ENCODE measurements at regions not wholly inside any gene's neighbourhood (a gene's known extent, or its start where the extent isn't known, plus 50 kb on each side); places are given as distances from the start of the nearest gene placed in this dataset.

- H3K4me3 ChIP-seq (ENCODE audit: low read length in 2 of 2) = no peak overlapping the region
- no peaks in the 10 kb centered on the region for H3K9me3 ChIP-seq (ENCODE audit: control insufficient read depth, low read length)
- H3K4me1 ChIP-seq (ENCODE audit: control insufficient read depth in 1 of 2, insufficient read depth in 2 of 2, low read length in 2 of 2) = no peaks in the 10 kb centered on the region
- no peaks in the 10 kb centered on the region for H3K27me3 ChIP-seq (ENCODE audit: control insufficient read depth in 1 of 2, insufficient read depth in 2 of 2, low read length in 1 of 2)
- DNase-seq (no peak), ATAC-seq (ENCODE audit: low FRiP score) (no peak)
- H3K36me3 ChIP-seq (ENCODE audit: control insufficient read depth in 1 of 2, insufficient read depth in 2 of 2, low read length in 1 of 2) = no peaks in the 10 kb centered on the region
- 56 to 57% methylated on average over 2 of the region's 2 CpGs for WGBS, 2 donors
- H3K27ac ChIP-seq (ENCODE audit: low read depth in 1 of 2, low read length in 2 of 2) = no peak overlapping the region
- intact Hi-C loops (cut with DNase I) = no loop called here
These were observed 255.2 kb upstream of the ROBO1 start for GRCh38 chr3:80023010-80023409.

- H3K27ac ChIP-seq (ENCODE audit: low read depth in 1 of 2, low read length in 2 of 2) = no peak overlapping the region
- no peaks in the 10 kb centered on the region for H3K27me3 ChIP-seq (ENCODE audit: control insufficient read depth in 1 of 2, insufficient read depth in 2 of 2, low read length in 1 of 2)
- no peaks in the 10 kb centered on the region for H3K4me1 ChIP-seq (ENCODE audit: control insufficient read depth in 1 of 2, insufficient read depth in 2 of 2, low read length in 2 of 2)
- intact Hi-C loops (cut with DNase I) = no loop called here
- H3K4me3 ChIP-seq (ENCODE audit: low read length in 2 of 2) = no peak overlapping the region
- DNase-seq = no peak
- ATAC-seq (ENCODE audit: low FRiP score) = no peak
- H3K9me3 ChIP-seq (ENCODE audit: control insufficient read depth, low read length) = no peaks in the 10 kb centered on the region
- no peaks in the 10 kb centered on the region for H3K36me3 ChIP-seq (ENCODE audit: control insufficient read depth in 1 of 2, insufficient read depth in 2 of 2, low read length in 1 of 2)
These were observed 250.6 kb upstream of the ROBO1 start for GRCh38 chr3:80018375-80018774.

- intact Hi-C loops (cut with DNase I) = no loop called here
- Histone ChIP-seq H3K27me3 (ENCODE audit: control insufficient read depth in 1 of 2, insufficient read depth in 2 of 2, low read length in 1 of 2) (no peaks in the 10 kb centered on the region), H3K27ac (ENCODE audit: low read depth in 1 of 2, low read length in 2 of 2) (no peak overlapping the region), H3K4me1 (ENCODE audit: control insufficient read depth in 1 of 2, insufficient read depth in 2 of 2, low read length in 2 of 2) (no peaks in the 10 kb centered on the region), H3K4me3 (ENCODE audit: low read length in 2 of 2) (no peak overlapping the region), H3K9me3 (ENCODE audit: control insufficient read depth, low read length) (no peaks in the 10 kb centered on the region), H3K36me3 (ENCODE audit: control insufficient read depth in 1 of 2, insufficient read depth in 2 of 2, low read length in 1 of 2) (no peaks in the 10 kb centered on the region)
- 96 to 97% methylated on average over 2 of the region's 2 CpGs for whole genome bisulfite sequencing, 2 donors
- DNase-seq (no peak), ATAC-seq (ENCODE audit: low FRiP score) (no peak)
These were observed 249.6 kb upstream of the ROBO1 start for GRCh38 chr3:80017369-80017768.

- DNase-seq = no peak
- no peak for ATAC-seq (ENCODE audit: low FRiP score)
- Histone ChIP-seq H3K4me3 (ENCODE audit: low read length in 2 of 2) (no peak overlapping the region), H3K27me3 (ENCODE audit: control insufficient read depth in 1 of 2, insufficient read depth in 2 of 2, low read length in 1 of 2) (no peaks in the 10 kb centered on the region), H3K4me1 (ENCODE audit: control insufficient read depth in 1 of 2, insufficient read depth in 2 of 2, low read length in 2 of 2) (no peaks in the 10 kb centered on the region), H3K9me3 (ENCODE audit: control insufficient read depth, low read length) (no peaks in the 10 kb centered on the region), H3K36me3 (ENCODE audit: control insufficient read depth in 1 of 2, insufficient read depth in 2 of 2, low read length in 1 of 2) (no peaks in the 10 kb centered on the region), H3K27ac (ENCODE audit: low read depth in 1 of 2, low read length in 2 of 2) (no peak overlapping the region)
- intact Hi-C loops (cut with DNase I) = no loop called here
- WGBS, 2 donors = 10 to 17% methylated on average over 5 of the region's 5 CpGs
These were observed 246.8 kb upstream of the ROBO1 start for GRCh38 chr3:80014576-80014975.

GRCh38 chr3:80010021-80010571, 242.3 kb upstream of the ROBO1 start:
- DNase-seq (no peak), ATAC-seq (ENCODE audit: low FRiP score) (no peak)
- no peak overlapping the region for H3K27ac ChIP-seq (ENCODE audit: low read depth in 1 of 2, low read length in 2 of 2)
- no peaks in the 10 kb centered on the region for H3K27me3 ChIP-seq (ENCODE audit: control insufficient read depth in 1 of 2, insufficient read depth in 2 of 2, low read length in 1 of 2)
- intact Hi-C loops (cut with DNase I) = no loop called here
- H3K4me3 ChIP-seq (ENCODE audit: low read length in 2 of 2) = no peak overlapping the region
- H3K36me3 ChIP-seq (ENCODE audit: control insufficient read depth in 1 of 2, insufficient read depth in 2 of 2, low read length in 1 of 2) = no peaks in the 10 kb centered on the region
- 13 to 16% methylated on average over 2 of the region's 2 CpGs for WGBS, 2 donors
- no peaks in the 10 kb centered on the region for H3K9me3 ChIP-seq (ENCODE audit: control insufficient read depth, low read length)
- H3K4me1 ChIP-seq (ENCODE audit: control insufficient read depth in 1 of 2, insufficient read depth in 2 of 2, low read length in 2 of 2) = no peaks in the 10 kb centered on the region

- ATAC-seq (ENCODE audit: low FRiP score) (no peak), DNase-seq (no peak)
- WGBS, 2 donors = 93 to 100% methylated on average over 1 of the region's 1 CpG
- Histone ChIP-seq H3K27me3 (ENCODE audit: control insufficient read depth in 1 of 2, insufficient read depth in 2 of 2, low read length in 1 of 2) (no peaks in the 10 kb centered on the region), H3K9me3 (ENCODE audit: control insufficient read depth, low read length) (peaks cover 2% of the 10 kb centered on the region), H3K4me3 (ENCODE audit: low read length in 2 of 2) (no peak overlapping the region), H3K4me1 (ENCODE audit: control insufficient read depth in 1 of 2, insufficient read depth in 2 of 2, low read length in 2 of 2) (no peaks in the 10 kb centered on the region), H3K27ac (ENCODE audit: low read depth in 1 of 2, low read length in 2 of 2) (no peak overlapping the region), H3K36me3 (ENCODE audit: control insufficient read depth in 1 of 2, insufficient read depth in 2 of 2, low read length in 1 of 2) (no peaks in the 10 kb centered on the region)
- intact Hi-C loops (cut with DNase I) = no loop called here
These were observed 239.7 kb upstream of the ROBO1 start for GRCh38 chr3:80007522-80007921.

GRCh38 chr3:80006315-80006714, 238.5 kb upstream of the ROBO1 start:
- Histone ChIP-seq H3K27me3 (ENCODE audit: control insufficient read depth in 1 of 2, insufficient read depth in 2 of 2, low read length in 1 of 2) (no peaks in the 10 kb centered on the region), H3K27ac (ENCODE audit: low read depth in 1 of 2, low read length in 2 of 2) (no peak overlapping the region), H3K4me3 (ENCODE audit: low read length in 2 of 2) (no peak overlapping the region), H3K9me3 (ENCODE audit: control insufficient read depth, low read length) (peaks cover 2% of the 10 kb centered on the region), H3K36me3 (ENCODE audit: control insufficient read depth in 1 of 2, insufficient read depth in 2 of 2, low read length in 1 of 2) (no peaks in the 10 kb centered on the region), H3K4me1 (ENCODE audit: control insufficient read depth in 1 of 2, insufficient read depth in 2 of 2, low read length in 2 of 2) (no peaks in the 10 kb centered on the region)
- intact Hi-C loops (cut with DNase I) = no loop called here
- DNase-seq (no peak), ATAC-seq (ENCODE audit: low FRiP score) (no peak)

- ATAC-seq (ENCODE audit: low FRiP score) = no peak
- WGBS, 2 donors = 57 to 61% methylated on average over 5 of the region's 5 CpGs
- no peaks in the 10 kb centered on the region for H3K36me3 ChIP-seq (ENCODE audit: control insufficient read depth in 1 of 2, insufficient read depth in 2 of 2, low read length in 1 of 2)
- no peak overlapping the region for H3K27ac ChIP-seq (ENCODE audit: low read depth in 1 of 2, low read length in 2 of 2)
- no peak overlapping the region for H3K4me3 ChIP-seq (ENCODE audit: low read length in 2 of 2)
- no peaks in the 10 kb centered on the region for H3K4me1 ChIP-seq (ENCODE audit: control insufficient read depth in 1 of 2, insufficient read depth in 2 of 2, low read length in 2 of 2)
- H3K9me3 ChIP-seq (ENCODE audit: control insufficient read depth, low read length) = peaks cover 2% of the 10 kb centered on the region
- H3K27me3 ChIP-seq (ENCODE audit: control insufficient read depth in 1 of 2, insufficient read depth in 2 of 2, low read length in 1 of 2) = no peaks in the 10 kb centered on the region
- intact Hi-C loops (cut with DNase I) = no loop called here
- DNase-seq = no peak
These were observed 232.2 kb upstream of the ROBO1 start for GRCh38 chr3:80000022-80000421.

GRCh38 chr3:79994397-79994796, 226.6 kb upstream of the ROBO1 start:
- H3K27ac ChIP-seq (ENCODE audit: low read depth in 1 of 2, low read length in 2 of 2) = no peak overlapping the region
- DNase-seq (no peak), ATAC-seq (ENCODE audit: low FRiP score) (no peak)
- H3K36me3 ChIP-seq (ENCODE audit: control insufficient read depth in 1 of 2, insufficient read depth in 2 of 2, low read length in 1 of 2) = no peaks in the 10 kb centered on the region
- H3K9me3 ChIP-seq (ENCODE audit: control insufficient read depth, low read length) = no peaks in the 10 kb centered on the region
- H3K27me3 ChIP-seq (ENCODE audit: control insufficient read depth in 1 of 2, insufficient read depth in 2 of 2, low read length in 1 of 2) = no peaks in the 10 kb centered on the region
- 89 to 92% methylated on average over 2 of the region's 2 CpGs for WGBS, 2 donors
- no peak overlapping the region for H3K4me3 ChIP-seq (ENCODE audit: low read length in 2 of 2)
- H3K4me1 ChIP-seq (ENCODE audit: control insufficient read depth in 1 of 2, insufficient read depth in 2 of 2, low read length in 2 of 2) = no peaks in the 10 kb centered on the region
- intact Hi-C loops (cut with DNase I) = no loop called here

Measured in aorta (tissue), 5 donors.